Esophagus squamous epithelium (tissue), 5 donors: ENCODE measurements at regions not wholly inside any gene's neighbourhood (a gene's known extent, or its start where the extent isn't known, plus 50 kb on each side); places are given as distances from the start of the nearest gene placed in this dataset.

Experiments
- DNase-seq: peaks from one replicate; lab custom pipeline; 2025; lab: John Stamatoyannopoulos, UW
- H3K27ac ChIP-seq, 4 donors: fragments of 200-600 bp; sonication (generic); one replicate each; pipeline ENCODE4 v1.5.1; 2016 to 2019; ENCODE audit warnings: mild to moderate bottlenecking in 1 of 4
- H3K27me3 ChIP-seq, 4 donors: fragments of 200-600 bp; sonication (generic); 1 replicate in 3 of 4; 2 replicates in 1 of 4; pipeline versions ENCODE4 v1.5.1 to v1.6.0; 2017 to 2021; ENCODE audit warnings: antibody characterized with exemption in 1 of 4
- H3K36me3 ChIP-seq, 3 donors: fragments of 200-600 bp; sonication (generic); one replicate each; pipeline ENCODE4 v1.5.1; 2016 to 2019
- H3K4me1 ChIP-seq, 3 donors: fragments of 200-600 bp; sonication (generic); one replicate each; pipeline ENCODE4 v1.5.1; 2017 to 2019
- H3K4me3 ChIP-seq, 4 donors: fragments of 200-600 bp; sonication (generic); 1 replicate in 3 of 4; 2 replicates in 1 of 4; pipeline ENCODE4 v1.5.1; 2016 to 2019; ENCODE audit warnings: mild to moderate bottlenecking in 2 of 4, moderate library complexity in 1 of 4
- H3K9me3 ChIP-seq, 3 donors: fragments of 200-600 bp; sonication (generic); one replicate each; pipeline ENCODE4 v1.5.1; 2016 to 2019
- POLR2A ChIP-seq, 4 donors: fragments of 450-650 bp; IDR thresholded peaks; one replicate each; pipeline ENCODE4 v1.6.1; 2017; ENCODE audit warnings: antibody characterized with exemption in 4 of 4, mild to moderate bottlenecking in 4 of 4, moderate library complexity in 3 of 4
- WGBS, 2 donors: methylation state at CpG; one replicate each; pipeline ENCODE4 v1.1.5; 2018; 5-methylcytosine and 5-hydroxymethylcytosine counted together
- intact Hi-C: fragments of 100-400 bp; cut with DNase I; formaldehyde crosslinking; loops from one replicate; pipeline ENCODE4 v1.15.0; 2022
- TF ChIP-seq, protein P1 (sequence below), 6 experiments: fragments of 450-650 bp in 4 of 6; fragments of 200-600 bp in 2 of 6; sonication (generic) in 2 of 6; IDR thresholded peaks; one replicate each; pipeline ENCODE4 v1.5.1; 2016 to 2019; ENCODE audit warnings: antibody characterized with exemption in 6 of 6, mild to moderate bottlenecking in 4 of 6, moderate library complexity in 4 of 6
- donor health status: DM: yes; HTN: yes; CAD: no.

DNA sequence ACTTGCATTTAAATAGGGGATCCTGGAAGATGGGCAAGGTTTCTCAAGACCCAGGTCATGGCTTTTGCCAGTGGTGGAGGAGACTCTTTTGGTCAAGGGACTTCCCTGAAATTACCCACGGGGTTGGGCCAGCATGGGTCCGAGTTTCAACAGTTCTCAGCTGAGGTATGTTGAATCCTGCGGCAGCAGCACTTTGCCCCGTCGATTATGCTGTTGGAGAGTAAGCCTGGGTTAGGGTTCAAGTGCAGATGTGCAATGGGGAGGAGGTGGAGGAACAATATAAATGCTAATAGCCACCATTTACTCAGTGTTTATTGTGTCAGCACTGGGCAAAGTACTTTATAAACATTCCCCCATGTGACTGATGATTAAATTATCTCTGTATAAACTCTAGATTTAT is 96.0 kb upstream of the GATA6 start:
- no peak for TF ChIP-seq POLR2A (IDR thresholded peaks at IDR 0.05)
- TF ChIP-seq, protein P1, sequence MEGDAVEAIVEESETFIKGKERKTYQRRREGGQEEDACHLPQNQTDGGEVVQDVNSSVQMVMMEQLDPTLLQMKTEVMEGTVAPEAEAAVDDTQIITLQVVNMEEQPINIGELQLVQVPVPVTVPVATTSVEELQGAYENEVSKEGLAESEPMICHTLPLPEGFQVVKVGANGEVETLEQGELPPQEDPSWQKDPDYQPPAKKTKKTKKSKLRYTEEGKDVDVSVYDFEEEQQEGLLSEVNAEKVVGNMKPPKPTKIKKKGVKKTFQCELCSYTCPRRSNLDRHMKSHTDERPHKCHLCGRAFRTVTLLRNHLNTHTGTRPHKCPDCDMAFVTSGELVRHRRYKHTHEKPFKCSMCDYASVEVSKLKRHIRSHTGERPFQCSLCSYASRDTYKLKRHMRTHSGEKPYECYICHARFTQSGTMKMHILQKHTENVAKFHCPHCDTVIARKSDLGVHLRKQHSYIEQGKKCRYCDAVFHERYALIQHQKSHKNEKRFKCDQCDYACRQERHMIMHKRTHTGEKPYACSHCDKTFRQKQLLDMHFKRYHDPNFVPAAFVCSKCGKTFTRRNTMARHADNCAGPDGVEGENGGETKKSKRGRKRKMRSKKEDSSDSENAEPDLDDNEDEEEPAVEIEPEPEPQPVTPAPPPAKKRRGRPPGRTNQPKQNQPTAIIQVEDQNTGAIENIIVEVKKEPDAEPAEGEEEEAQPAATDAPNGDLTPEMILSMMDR (IDR thresholded peaks at IDR 0.05), result no peak
- Histone ChIP-seq H3K4me1 (no peaks in the 10 kb centered on the region), H3K27ac (no peak overlapping the region), H3K36me3 (no peaks in the 10 kb centered on the region), H3K27me3 (no peaks in the 10 kb centered on the region), H3K4me3 (no peak overlapping the region), H3K9me3 (no peaks in the 10 kb centered on the region)
- 66 to 83% methylated on average over 4 to 5 of the region's 5 CpGs for WGBS, 2 donors
- intact Hi-C loops, result no loop called here
- no peak for DNase-seq

DNA sequence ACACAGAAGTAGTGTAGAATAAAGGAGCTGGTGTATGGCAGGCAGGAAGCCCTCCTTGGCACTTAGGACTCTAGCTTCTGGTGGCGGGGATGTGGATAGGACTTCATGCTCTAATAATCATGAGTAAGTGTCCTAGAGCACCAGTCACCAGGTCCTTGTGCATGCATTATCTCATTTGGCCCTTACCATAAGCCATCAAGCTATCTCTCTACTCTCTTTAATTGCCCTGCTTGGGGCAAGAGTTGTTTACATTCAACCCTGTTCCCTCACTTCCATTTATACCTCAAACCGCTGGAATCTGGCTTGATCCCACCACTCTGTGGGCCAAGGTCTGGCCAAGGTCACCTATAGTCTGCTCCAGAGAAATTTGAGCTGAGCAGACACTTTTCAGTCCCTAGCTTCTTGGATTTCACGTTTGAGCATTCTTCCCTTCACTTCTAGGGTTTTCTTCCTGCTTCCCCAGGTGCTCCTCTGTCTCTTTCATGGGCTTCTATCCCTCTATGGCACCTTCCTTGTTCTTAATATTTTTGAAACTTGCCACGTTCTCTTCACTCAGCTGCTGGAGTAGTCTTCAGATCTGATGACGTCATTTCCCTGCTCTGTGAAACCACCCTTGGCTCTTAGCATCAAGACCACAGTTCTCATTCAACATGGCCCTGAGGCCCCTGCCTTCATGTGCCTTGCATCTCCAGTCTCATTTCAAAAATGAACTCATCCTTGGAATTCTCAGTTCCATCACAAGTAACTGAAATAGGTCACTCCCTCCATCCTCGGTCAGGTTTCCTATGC is 94.9 kb upstream of the GATA6 start:
- Histone ChIP-seq H3K27me3 (peaks cover 0 to 2% (median 0%) of the 10 kb centered on the region in 4 donors), H3K4me3 (no peak overlapping the region), H3K9me3 (no peaks in the 10 kb centered on the region), H3K27ac (no peak overlapping the region), H3K4me1 (no peaks in the 10 kb centered on the region), H3K36me3 (no peaks in the 10 kb centered on the region)
- WGBS, 2 donors, result 62 to 73% methylated on average over 6 of the region's 6 CpGs
- no peak for DNase-seq
- TF ChIP-seq, protein P1 (IDR thresholded peaks at IDR 0.05), result no peak
- no peak for TF ChIP-seq POLR2A (IDR thresholded peaks at IDR 0.05)
- intact Hi-C loops, result no loop called here

DNA sequence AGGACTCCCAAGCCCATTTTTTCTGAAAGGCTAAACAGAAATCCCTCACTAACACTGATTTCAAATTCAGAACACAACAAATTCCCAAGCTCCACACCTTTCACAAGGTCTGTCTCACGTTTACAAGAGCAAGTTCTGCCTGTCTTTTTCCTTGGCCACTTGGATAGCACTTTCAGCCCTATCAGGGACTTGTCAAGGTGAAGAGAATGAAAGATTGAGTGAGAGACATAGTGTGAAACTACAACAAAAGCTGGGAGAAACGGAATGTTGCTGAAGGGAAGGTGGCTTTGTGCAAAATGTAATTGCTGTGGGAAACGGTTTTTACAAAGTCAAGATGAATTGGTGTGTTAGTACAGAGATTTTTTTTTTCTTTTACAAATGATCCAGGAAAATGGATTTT is 89.4 kb upstream of the GATA6 start:
- peaks cover 0 to 10% (median 0%) of the 10 kb centered on the region in 4 donors for H3K27me3 ChIP-seq
- intact Hi-C loops, result no loop called here
- no peaks in the 10 kb centered on the region for H3K36me3 ChIP-seq
- no peak overlapping the region for H3K27ac ChIP-seq
- DNase-seq, result no peak
- TF ChIP-seq, protein P1 (IDR thresholded peaks at IDR 0.05), result no peak
- no peak for TF ChIP-seq POLR2A (IDR thresholded peaks at IDR 0.05)
- WGBS, 2 donors, result 17 to 21% methylated on average over 3 of the region's 3 CpGs
- no peak overlapping the region for H3K4me3 ChIP-seq
- H3K9me3 ChIP-seq, result no peaks in the 10 kb centered on the region
- H3K4me1 ChIP-seq, result no peaks in the 10 kb centered on the region

DNA sequence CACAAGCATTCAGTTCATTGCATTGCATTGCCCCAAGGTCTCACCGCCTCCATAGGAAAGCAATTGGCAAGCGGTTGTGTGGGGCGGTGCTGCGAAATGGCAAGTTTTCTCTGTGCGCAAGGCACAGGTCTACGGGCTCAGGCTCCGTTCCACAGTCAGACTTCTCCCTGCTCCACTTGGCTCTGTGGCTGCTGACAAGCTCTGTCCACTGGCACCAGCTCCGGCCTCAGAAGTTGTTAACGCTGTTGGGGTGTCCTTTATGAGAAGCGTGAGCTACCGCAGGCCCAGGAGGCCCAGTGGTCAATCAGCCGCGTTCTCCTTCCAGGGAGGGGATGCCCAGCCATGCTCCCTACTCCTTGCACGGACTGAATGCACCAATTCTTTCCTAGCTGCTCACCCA is 87.0 kb upstream of the GATA6 start:
- H3K27me3 ChIP-seq, result peaks cover 0 to 25% (median 0%) of the 10 kb centered on the region in 4 donors
- no peaks in the 10 kb centered on the region for H3K36me3 ChIP-seq
- H3K9me3 ChIP-seq, result no peaks in the 10 kb centered on the region
- H3K27ac ChIP-seq, result no peak overlapping the region
- intact Hi-C loops, result no loop called here
- DNase-seq, result no peak
- TF ChIP-seq POLR2A (IDR thresholded peaks at IDR 0.05), result no peak
- TF ChIP-seq, protein P1 (IDR thresholded peaks at IDR 0.05), result no peak
- WGBS, 2 donors, result 90 to 93% methylated on average over 13 to 14 of the region's 14 CpGs
- H3K4me1 ChIP-seq, result no peaks in the 10 kb centered on the region
- no peak overlapping the region for H3K4me3 ChIP-seq

DNA sequence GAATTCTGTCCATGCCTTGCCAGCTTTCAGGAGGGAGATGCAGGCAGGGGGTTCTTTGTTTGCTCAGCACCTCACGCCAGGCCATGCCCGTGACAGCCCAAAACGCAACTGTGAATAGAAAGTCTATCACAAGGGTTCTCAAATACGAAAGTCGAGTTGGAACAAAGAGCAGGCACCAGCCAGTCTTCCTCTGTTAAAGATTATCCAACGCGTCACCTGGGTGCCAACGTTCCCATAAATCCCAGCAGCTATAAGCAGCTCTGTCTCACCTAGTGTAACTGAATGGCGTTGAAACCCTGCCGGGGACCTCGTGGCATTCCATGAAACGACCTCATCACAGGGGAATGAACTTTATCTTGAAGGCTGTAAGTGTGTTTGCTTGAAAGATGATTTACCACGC is 84.8 kb upstream of the GATA6 start:
- intact Hi-C loops, result no loop called here
- no peak for TF ChIP-seq POLR2A (IDR thresholded peaks at IDR 0.05)
- TF ChIP-seq, protein P1 (IDR thresholded peaks at IDR 0.05), result no peak
- no peak overlapping the region for H3K27ac ChIP-seq
- no peak overlapping the region for H3K4me3 ChIP-seq
- DNase-seq, result no peak
- H3K36me3 ChIP-seq, result no peaks in the 10 kb centered on the region
- peaks cover 0 to 22% (median 0%) of the 10 kb centered on the region in 4 donors for H3K27me3 ChIP-seq
- H3K4me1 ChIP-seq, result peaks cover 0 to 4% (median 0%) of the 10 kb centered on the region in 3 donors
- H3K9me3 ChIP-seq, result no peaks in the 10 kb centered on the region
- WGBS, 2 donors, result 53 to 67% methylated on average over 12 to 13 of the region's 13 CpGs
